GM19043 (cell line): ENCODE measurements at regions not wholly inside any gene's neighbourhood (a gene's known extent, or its start where the extent isn't known, plus 50 kb on each side); places are given as distances from the start of the nearest gene placed in this dataset.

Experiments
- ATAC-seq: cut with Tn5 transposase; IDR thresholded peaks from one replicate; pipeline ENCODE4 v1.9.1; 2021; ENCODE audit warnings: low read depth; ENCODE audit not compliant: unreplicated experiment

GRCh38 chr20:9981829-9982228, 53.0 kb upstream of the ANKEF1 start:
- no peak for ATAC-seq

DNA sequence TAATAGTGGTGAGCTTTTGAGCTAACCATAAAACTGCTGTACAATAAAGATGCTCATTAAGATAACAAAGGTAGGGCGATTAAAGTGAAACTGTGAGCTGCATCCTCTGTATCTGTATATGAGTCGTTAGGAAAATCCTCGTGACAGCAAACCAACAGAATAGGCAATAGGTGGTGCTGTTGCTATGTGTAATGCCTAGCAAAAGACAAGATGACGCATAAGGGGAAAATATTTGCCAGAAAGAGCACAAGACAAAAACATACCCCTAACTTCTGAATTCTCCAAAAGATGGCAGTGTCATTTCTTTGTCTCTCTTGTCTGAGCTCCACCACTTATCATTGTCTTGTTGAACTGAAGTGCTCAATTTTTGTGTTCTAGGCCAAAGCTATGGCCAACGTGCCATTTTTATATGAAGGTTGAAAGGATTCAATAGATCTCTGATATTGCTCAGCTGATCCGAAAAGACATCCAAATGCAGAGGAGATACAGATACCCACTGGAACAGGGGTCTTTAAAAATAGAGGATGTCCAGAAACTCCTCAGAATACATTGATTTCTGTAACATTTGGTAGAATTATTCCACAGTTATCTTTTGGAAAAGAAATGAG, 56.3 kb upstream of the ANKEF1 start:
- ATAC-seq = peak; percentile 90

GRCh38 chr20:9977629-9978028, 57.2 kb upstream of the ANKEF1 start:
- ATAC-seq = no peak

DNA sequence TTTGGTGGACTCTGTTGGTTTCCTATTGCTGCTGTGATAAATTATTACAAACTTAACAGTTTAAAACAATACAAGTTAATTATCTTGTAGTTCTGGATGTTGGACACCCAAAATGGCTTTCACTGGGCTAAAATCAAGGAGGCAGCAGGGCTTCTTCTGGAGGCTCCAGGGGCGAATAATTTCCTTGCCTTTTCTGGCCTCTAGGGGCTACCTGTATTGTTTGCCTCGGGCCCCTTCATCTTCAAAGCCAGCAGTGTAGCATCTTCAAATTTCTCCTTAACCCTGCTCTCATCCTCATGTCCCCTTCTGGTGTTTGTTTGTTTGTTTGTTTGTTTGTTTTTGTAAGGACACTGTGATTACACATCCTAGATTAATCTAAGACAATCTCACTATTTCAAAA, 60.5 kb upstream of the ANKEF1 start:
- ATAC-seq = no peak

GRCh38 chr20:9971746-9972145, 63.0 kb upstream of the ANKEF1 start:
- ATAC-seq = no peak

DNA sequence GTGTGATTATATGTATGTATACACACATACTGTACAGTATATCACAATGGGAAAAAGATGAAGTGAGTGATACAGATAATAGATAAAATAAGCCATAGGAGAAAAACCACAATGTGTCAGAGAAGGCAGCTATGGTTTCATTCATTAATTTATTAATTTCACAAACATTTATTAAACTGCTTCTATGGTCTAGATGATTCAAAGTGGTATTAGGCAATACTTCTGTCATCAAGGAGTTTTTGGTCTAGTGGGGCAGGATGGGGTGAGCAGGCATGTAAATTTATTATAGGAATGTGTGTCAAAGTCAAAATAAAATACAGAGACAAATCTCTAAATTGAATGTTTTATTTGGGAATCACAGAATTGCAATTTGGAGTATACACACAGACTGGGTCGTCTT, 65.2 kb upstream of the ANKEF1 start:
- no peak for ATAC-seq

DNA sequence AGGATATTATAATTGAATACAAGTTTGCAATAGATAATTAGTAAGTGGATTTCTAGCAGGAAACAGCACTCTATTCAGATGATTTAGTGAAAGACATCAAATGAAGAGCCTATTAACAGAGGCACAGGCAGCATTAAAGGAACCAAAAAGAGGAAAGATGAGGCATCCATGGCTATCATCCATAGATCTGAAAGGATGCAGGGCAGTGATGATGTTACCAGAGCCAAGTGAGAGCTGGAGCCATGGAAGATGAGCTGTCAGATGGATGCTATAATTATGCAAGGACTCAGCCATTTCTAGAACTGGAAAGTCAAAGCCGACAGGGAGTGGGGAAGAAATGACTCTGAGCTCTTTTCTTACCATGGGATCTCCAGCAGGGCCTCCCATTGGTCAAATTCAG, 66.8 kb upstream of the ANKEF1 start:
- ATAC-seq = no peak

- no peak for ATAC-seq
Observed at GRCh38 chr20:9966966-9967365, 67.8 kb upstream of the ANKEF1 start.

DNA sequence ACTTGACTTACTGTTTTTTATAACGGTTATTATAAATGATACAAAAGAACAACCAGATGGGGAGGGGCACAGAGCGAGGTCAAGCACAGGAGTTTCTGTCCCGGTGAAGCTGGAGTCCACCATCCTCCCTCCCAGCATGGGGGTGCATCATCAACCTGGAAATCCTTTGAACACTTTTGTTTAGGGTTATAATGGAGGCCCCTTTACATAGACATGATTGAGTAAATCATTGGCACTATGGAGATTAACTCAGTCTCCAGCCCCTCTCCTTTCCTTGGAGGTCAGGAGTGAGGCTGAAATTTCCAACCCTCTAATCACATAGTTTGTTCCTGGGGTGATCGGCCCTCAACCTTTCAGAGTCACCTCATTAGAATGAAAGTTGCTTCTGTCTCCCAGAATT, 71.8 kb upstream of the ANKEF1 start:
- ATAC-seq = no peak

DNA sequence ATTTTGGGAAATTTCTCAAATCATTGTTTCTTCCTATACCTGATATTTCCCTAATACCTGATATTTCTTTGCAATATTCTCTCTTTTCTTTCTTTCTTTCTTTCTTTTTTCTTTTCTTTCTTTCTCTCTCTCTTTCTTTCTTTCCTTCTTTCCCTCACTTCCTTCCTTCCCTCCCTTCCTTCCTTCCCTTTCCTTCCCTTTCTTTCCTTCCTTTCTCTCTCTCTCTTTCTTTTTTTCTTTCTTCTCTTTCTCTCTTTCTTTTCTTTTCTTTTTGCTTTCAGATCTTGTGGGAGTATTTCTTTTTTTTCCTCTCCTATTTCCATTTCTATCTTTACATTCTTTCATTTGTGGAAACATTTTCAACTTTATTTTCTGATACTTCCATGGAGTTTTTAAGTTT, 76.1 kb upstream of the ANKEF1 start:
- ATAC-seq = no peak

GRCh38 chr20:9955646-9956045, 79.1 kb upstream of the ANKEF1 start:
- ATAC-seq = no peak

GRCh38 chr20:9949563-9949962, 85.2 kb upstream of the ANKEF1 start:
- ATAC-seq = no peak

DNA sequence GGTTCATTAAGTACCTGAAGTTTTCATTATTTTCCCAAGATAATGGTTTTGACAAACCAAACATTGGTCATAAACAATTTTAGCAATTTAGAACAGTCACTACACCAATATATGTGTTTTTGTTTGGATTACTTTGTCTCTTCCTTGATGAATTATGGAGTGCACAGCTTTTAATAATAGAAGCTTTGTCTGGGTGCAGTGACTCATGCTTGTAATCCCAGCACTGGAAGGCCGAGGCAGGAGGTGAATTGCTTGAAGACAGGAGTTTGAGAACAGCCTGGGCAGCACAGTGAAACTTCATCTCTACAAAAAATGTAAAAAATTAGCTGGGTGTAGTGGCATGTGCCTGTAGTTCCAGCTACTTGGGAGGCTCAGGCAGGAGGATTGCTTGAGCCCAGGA, 89.4 kb upstream of the ANKEF1 start:
- no peak for ATAC-seq

DNA sequence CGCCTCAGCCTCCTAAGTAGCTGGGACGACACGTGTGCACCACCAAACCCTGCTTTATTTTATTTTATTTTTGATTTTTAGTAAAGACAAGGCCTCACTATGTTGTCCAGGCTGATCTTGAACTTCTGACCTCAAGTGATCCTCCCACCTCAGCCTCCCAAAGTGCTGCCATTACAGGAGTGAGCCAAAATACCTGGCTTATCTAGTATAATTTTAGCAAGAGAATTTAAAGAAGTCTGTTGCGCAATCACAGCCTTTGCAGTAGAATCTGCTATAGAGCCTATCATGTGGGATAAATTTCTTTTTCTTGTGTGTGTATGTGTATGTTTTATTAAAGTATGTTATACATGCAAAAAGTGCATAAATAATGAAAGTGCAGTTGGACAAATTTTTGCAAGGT, 92.1 kb upstream of the ANKEF1 start:
- no peak for ATAC-seq

DNA sequence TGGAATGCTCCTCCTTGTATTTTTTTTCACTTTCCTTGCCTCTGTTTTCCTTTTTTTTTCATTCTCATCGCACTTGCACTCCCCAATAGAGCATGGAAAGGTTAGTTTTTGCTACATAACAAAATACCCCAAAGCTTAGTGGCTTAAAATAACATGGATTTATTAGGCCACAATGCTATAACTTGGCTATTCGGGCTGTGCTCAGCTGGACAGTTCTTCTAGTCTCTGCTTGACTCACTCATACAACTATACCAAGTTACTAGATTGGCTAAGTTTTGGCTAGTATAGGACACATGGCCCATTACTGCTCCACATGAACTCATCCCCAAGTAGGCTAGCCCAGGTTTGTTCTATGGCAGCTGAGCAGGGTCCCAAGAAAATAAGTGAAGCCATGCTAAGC, 94.5 kb upstream of the ANKEF1 start:
- ATAC-seq = no peak

GRCh38 chr20:9939231-9939630, 95.6 kb upstream of the ANKEF1 start:
- ATAC-seq = no peak

- no peak for ATAC-seq
Observed at GRCh38 chr20:9935285-9935684, 96.4 kb upstream of the PAK5 start.

- ATAC-seq = no peak
Observed at GRCh38 chr20:9930142-9930541, 91.3 kb upstream of the PAK5 start.

DNA sequence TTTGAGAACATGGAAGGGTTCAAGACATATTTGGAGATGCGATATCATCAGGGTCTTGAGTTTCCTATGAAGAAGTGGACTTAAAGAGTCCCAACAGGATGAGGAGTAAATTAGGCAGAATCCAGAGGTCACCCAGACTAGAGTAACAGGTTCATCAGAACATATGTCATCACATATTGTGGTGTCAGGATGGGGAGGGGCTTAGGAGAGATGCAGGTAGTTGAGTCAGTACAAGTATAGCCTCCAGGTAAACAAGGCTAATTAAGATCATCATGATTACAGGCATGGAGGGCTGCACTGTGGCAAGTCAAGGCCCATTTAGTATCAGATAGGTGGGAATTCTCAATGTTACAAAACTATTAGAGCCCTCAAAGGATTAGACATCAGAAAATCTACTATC, 90.1 kb upstream of the PAK5 start:
- no peak for ATAC-seq

DNA sequence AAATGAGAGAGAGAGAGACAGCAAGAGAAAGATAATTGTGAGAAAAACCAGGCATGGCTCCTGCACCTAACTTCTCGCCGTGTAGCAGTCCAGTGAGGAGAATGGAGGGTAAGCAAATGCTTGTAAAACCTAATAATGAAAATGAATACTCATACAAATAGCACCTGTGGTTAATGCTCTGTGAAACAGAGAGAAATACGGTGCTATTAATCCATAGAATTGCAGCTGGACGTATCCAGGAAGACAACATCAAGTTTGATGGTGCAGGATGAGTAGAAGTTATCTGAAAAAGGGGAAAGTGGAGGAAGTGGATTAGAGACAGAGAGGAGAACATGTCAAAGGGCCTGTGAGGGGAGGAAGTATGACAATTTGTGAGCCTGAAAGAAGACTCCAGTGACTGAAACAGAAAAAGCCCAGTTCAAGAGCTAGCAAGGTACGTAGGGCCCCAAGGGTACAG, 89.4 kb upstream of the PAK5 start:
- ATAC-seq = peak; percentile 69

- ATAC-seq = no peak
Observed at GRCh38 chr20:9927224-9927623, 88.3 kb upstream of the PAK5 start.

DNA sequence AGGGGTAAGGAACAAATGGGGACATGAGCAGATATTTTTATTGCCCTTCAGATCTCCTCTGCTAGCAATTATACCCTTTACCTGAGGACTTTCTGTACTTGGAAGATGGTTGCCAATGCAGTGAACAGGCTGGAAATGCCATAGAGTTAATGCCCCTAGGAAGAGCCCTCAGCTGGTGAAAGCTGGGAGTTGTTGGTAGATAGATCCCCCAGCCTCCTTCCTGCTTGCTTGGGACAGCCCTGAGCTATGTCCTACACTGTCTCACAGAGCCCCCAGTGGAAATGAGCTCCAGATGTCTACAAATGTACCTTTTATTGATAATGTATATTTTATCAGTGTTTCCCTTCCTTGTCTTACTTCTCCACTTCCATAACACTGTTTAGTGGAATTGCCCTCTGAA, 87.6 kb upstream of the PAK5 start:
- no peak for ATAC-seq

DNA sequence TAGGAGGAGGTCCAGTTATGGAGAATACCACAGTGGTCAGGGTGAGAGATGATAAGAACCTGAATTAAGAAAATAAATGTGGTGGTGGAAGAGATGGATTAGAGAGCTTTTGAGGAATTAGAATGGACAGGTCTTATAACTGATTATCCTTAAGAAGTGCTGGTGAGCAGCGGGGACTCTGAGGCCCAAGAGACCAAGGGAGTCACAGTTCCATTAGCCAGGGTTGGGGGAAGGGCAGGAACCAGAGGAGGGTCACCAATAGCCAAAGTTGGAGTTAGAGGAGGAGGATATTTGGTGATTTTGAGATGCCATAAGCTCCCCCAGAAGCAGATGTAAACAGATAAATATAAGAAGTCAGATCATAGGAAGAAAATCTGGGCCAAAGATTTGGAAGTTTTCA, 87.1 kb upstream of the PAK5 start:
- ATAC-seq = no peak
